NOMO-1 treated with dmso at 0.1 percent for 144 hours (cell line): ENCODE measurements at regions not wholly inside any gene's neighbourhood (a gene's known extent, or its start where the extent isn't known, plus 50 kb on each side); places are given as distances from the start of the nearest gene placed in this dataset.
"Not testable (repeated sequence)": the region's sequence is repeated elsewhere in the genome, so short reads cannot be mapped to it uniquely, and the experiment has no call there.

ENCODE experiments used
- DNase-seq: peaks from one replicate; lab custom pipeline; 2025; ENCODE audit not compliant: unreplicated experiment; lab: John Stamatoyannopoulos, UW

- DNase-seq = no peak
These were observed 149.8 kb upstream of the SFSWAP start for GRCh38 chr12:131561051-131561450.

- DNase-seq = no peak
These were observed 148.8 kb upstream of the SFSWAP start for GRCh38 chr12:131561891-131562684.

GRCh38 chr12:131564138-131564727 is 146.7 kb upstream of the SFSWAP start:
- not testable (repeated sequence) for DNase-seq

GRCh38 chr12:131564845-131565244 is 146.0 kb upstream of the SFSWAP start:
- DNase-seq = no peak

GRCh38 chr12:131565267-131566015 is 145.4 kb upstream of the SFSWAP start:
- DNase-seq = no peak

GRCh38 chr12:131568336-131568735 is 142.6 kb upstream of the SFSWAP start:
- no peak for DNase-seq

GRCh38 chr12:131570596-131570995 is 140.3 kb upstream of the SFSWAP start:
- DNase-seq = no peak

GRCh38 chr12:131571827-131572226 is 139.1 kb upstream of the SFSWAP start:
- DNase-seq = no peak

GRCh38 chr12:131572626-131573025 is 138.3 kb upstream of the SFSWAP start:
- no peak for DNase-seq

GRCh38 chr12:131573631-131574394 is 137.1 kb upstream of the SFSWAP start:
- DNase-seq = no peak

GRCh38 chr12:131574395-131574771 is 136.5 kb upstream of the SFSWAP start:
- DNase-seq = no peak

GRCh38 chr12:131575371-131575770 is 135.5 kb upstream of the SFSWAP start:
- no peak for DNase-seq

- not testable (repeated sequence) for DNase-seq
These were observed 134.2 kb upstream of the SFSWAP start for GRCh38 chr12:131576734-131577133.

- DNase-seq = no peak
These were observed 133.1 kb upstream of the SFSWAP start for GRCh38 chr12:131577766-131578165.

GRCh38 chr12:131578828-131579470 is 131.9 kb upstream of the SFSWAP start:
- no peak for DNase-seq

- DNase-seq = no peak
These were observed 127.7 kb upstream of the SFSWAP start for GRCh38 chr12:131583090-131583712.

- DNase-seq = no peak
These were observed 124.6 kb upstream of the SFSWAP start for GRCh38 chr12:131586269-131586668.

- DNase-seq = no peak
These were observed 124.1 kb upstream of the SFSWAP start for GRCh38 chr12:131586761-131587160.

- no peak for DNase-seq
These were observed 123.3 kb upstream of the SFSWAP start for GRCh38 chr12:131587565-131587964.

- DNase-seq = no peak
These were observed 121.5 kb upstream of the SFSWAP start for GRCh38 chr12:131589221-131589897.
